HG03558 (cell line): ENCODE measurements at regions not wholly inside any gene's neighbourhood (a gene's known extent, or its start where the extent isn't known, plus 50 kb on each side); places are given as distances from the start of the nearest gene placed in this dataset.

Source experiments
- ATAC-seq: cut with Tn5 transposase; IDR thresholded peaks from one replicate; pipeline ENCODE4 v1.9.1; 2021; ENCODE audit warnings: moderate number of reproducible peaks; ENCODE audit not compliant: unreplicated experiment; ENCODE audit errors: extremely low read depth

- ATAC-seq: no peak
Measured at GRCh38 chr2:234143896-234144295, 93.4 kb downstream of the SPP2 start.

DNA sequence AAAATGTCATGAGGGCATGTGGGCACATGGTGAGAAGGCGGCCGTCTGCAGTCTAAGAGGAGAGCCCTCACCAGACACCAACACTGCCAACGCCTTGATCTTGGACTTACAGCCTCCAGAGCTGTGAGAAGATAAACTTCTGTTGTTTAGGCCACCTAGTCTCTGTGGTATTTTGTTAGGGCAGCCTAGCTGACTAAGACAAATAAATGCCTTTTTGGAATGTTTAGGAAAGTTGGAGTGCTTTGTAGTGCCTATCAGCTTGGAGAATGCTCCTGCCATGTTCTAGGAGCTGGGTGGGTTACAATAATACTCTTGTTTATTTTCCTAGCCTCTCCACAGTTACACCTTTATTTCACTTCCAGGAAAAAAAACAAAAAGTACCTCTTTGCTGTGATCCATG, 92.0 kb downstream of the SPP2 start:
- no peak for ATAC-seq

DNA sequence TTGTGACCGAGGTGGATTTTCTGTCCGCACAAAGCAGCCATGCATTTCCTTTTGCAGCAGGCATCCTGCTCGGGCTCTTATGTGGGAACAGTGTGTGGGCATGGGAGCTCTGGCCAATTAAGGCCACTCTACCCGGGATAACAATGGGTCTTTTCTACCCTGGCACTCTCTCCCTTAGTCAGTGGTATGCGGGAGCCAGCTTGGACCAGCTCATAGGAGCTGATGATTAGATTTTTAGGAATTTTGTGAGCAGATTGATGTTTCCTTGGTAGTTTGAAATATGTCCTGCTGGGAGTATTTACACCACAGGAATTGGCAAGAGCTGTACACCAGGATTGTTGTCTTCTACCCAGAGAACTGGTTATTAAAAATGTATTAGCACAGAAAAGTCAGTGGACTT, 89.3 kb downstream of the SPP2 start:
- ATAC-seq: no peak

- ATAC-seq: no peak
Measured at GRCh38 chr2:234138836-234139235, 88.3 kb downstream of the SPP2 start.

DNA sequence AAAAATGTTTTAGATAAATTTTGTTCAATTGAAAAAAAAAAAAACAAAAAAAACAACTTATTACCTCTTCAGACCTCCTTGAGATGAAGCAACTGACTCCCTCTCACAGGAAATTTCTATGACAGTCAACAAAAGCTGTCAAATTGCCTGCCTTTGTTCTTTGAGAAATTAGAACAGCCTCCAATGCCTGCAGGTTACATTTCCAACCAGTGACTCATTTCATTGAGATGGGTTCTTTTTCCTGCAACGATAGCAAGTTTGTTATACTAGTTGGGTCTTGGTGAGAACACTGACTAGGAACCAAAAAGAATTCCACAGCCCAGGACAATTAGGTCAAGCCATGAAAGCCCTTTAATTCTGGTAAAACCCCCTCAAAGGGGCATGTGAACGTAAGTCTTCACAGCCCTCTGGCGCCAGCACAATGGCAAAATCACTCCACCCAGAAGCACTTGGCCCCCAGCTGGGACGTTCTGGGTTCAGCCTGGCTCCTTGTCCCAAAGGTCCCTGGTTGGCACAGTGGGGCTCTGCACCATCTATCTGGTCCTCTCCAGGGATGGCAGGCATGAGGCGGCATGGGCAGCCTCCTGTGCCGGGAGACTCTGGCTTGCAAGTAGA, 87.0 kb downstream of the SPP2 start:
- no peak for ATAC-seq

- ATAC-seq: no peak
Measured at GRCh38 chr2:234136461-234136860, 86.0 kb downstream of the SPP2 start.

DNA sequence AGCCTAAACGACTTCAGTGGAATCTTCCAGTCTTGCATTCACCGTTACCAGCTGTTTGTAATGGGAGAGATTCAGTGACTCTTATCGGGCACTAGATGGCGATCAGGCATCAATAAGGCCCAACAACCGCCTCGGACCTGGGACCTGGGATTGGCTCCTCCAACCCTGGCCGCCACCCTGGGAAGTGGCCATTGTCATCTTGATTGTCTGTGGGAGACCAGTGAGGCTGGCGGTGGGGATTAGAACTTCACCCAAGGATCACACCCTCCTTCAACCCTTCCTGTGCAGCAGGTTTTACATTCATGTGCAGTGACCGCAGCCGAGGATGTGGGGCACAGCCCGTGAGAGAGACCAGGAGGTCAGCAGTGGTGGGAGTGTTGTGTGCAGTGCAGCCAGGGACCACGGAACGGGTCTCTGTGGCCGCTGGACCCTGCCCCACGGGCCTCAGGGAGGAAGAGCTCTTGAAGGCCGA, 85.3 kb downstream of the SPP2 start:
- ATAC-seq: no peak

DNA sequence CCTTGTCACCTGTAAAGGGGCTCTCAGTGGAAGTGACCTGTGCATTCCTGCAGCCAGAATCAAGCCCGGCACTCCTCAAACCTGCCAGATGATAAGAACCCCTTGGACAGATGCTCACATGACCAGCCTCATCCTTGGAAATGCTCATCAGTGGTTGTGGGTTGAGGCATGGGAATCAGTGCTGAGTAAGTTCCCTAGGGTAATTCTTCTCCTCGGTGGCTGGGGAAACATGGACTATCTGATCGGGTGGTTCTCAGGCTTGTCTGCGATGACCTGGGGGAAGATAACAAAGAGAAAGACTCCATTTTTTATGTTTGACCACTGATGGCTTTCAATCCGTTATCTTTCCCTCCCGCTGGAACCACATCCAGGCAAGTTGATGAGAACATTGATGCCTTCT, 84.0 kb downstream of the SPP2 start:
- ATAC-seq: no peak

- no peak for ATAC-seq
Measured at GRCh38 chr2:234133004-234133403, 82.5 kb downstream of the SPP2 start.

DNA sequence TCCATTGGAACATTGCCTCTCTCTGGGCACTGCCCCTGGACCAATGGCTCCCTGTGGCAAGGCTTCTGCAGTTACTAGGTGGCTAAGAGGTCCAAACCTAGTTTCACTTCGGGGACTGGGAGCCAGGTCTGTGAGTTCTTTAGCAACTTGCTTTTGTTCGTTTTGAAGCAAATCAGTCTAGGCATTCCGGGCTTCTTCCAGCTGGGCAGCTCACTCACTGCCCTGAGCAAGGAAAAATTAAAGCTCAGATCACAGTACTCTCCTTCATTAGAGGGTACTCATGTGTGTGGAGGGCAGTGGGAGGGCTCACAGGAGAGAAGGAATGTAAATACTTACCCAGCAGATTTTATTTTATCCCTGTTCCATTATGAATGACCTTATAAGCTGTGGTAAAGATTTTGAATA, 80.3 kb downstream of the SPP2 start:
- no peak for ATAC-seq

GRCh38 chr2:234128606-234129005, 78.1 kb downstream of the SPP2 start:
- ATAC-seq: no peak
